Trophoblast cell (in vitro differentiated cells and primary cell): ENCODE measurements at regions not wholly inside any gene's neighbourhood (a gene's known extent, or its start where the extent isn't known, plus 50 kb on each side); places are given as distances from the start of the nearest gene placed in this dataset.

Source experiments
- DNase-seq, 2 donors: peaks; one replicate each; pipeline ENCODE4 v3.0.0-alpha.2; 2016
- H2AFZ ChIP-seq: 2 replicates; pipeline ENCODE4 v1.6.1; 2013; ENCODE audit warnings: low read length, moderate library complexity, mild to moderate bottlenecking; ENCODE audit not compliant: insufficient read depth, poor library complexity
- H2AK5ac ChIP-seq: 2 replicates; pipeline ENCODE4 v1.6.1; 2013; ENCODE audit warnings: mild to moderate bottlenecking, low read length
- H2BK120ac ChIP-seq: 2 replicates; pipeline ENCODE4 v1.6.1; 2013; ENCODE audit warnings: low read length, mild to moderate bottlenecking, moderate library complexity; ENCODE audit not compliant: insufficient read depth, poor library complexity
- H2BK12ac ChIP-seq: 2 replicates; pipeline ENCODE4 v1.6.1; 2013; ENCODE audit warnings: mild to moderate bottlenecking, low read length, moderate library complexity
- H2BK5ac ChIP-seq: 2 replicates; pipeline ENCODE4 v1.6.1; 2013; ENCODE audit warnings: low read length, low read depth, moderate library complexity, mild to moderate bottlenecking; ENCODE audit not compliant: poor library complexity
- H3K14ac ChIP-seq: 2 replicates; pipeline ENCODE4 v1.6.1; 2013; ENCODE audit warnings: mild to moderate bottlenecking, low read length
- H3K18ac ChIP-seq: 2 replicates; pipeline ENCODE4 v1.6.1; 2013; ENCODE audit warnings: mild to moderate bottlenecking, low read length
- H3K23ac ChIP-seq: 2 replicates; pipeline ENCODE4 v1.6.1; 2013; ENCODE audit warnings: low read length
- H3K27ac ChIP-seq: 2 replicates; pipeline ENCODE4 v1.5.1; 2013; ENCODE audit warnings: low read depth, mild to moderate bottlenecking, inconsistent platforms, low read length, moderate library complexity
- H3K27me3 ChIP-seq: 2 replicates; pipeline ENCODE4 v1.6.1; 2013; ENCODE audit warnings: inconsistent platforms, mild to moderate bottlenecking, low read length, moderate library complexity; ENCODE audit not compliant: insufficient read depth
- H3K36me3 ChIP-seq, 2 experiments: 1 replicate in 1 of 2; 2 replicates in 1 of 2; pipeline ENCODE4 v1.6.1; 2013; ENCODE audit warnings: low read length in 2 of 2, mild to moderate bottlenecking in 2 of 2, moderate library complexity in 1 of 2; ENCODE audit not compliant: insufficient read depth in 2 of 2, control insufficient read depth in 1 of 2
- H3K4ac ChIP-seq: 2 replicates; pipeline ENCODE4 v1.6.1; 2013; ENCODE audit warnings: low read depth, mild to moderate bottlenecking, low read length, moderate library complexity
- H3K4me1 ChIP-seq, 2 experiments: 1 replicate in 1 of 2; 2 replicates in 1 of 2; pipeline ENCODE4 v1.6.1; 2013; ENCODE audit warnings: low read length in 2 of 2, mild to moderate bottlenecking in 2 of 2, moderate library complexity in 1 of 2; ENCODE audit not compliant: insufficient read depth in 2 of 2, control insufficient read depth in 1 of 2
- H3K4me2 ChIP-seq: 2 replicates; pipeline ENCODE4 v1.6.1; 2013; ENCODE audit warnings: inconsistent platforms, mild to moderate bottlenecking, low read length, moderate library complexity
- H3K4me3 ChIP-seq: 2 replicates; pipeline ENCODE4 v1.5.1; 2013; ENCODE audit warnings: mild to moderate bottlenecking, low read depth, low read length, inconsistent platforms
- H3K79me1 ChIP-seq: one replicate; pipeline ENCODE4 v1.6.1; 2013; ENCODE audit warnings: low read length
- H3K79me2 ChIP-seq: 2 replicates; pipeline ENCODE4 v1.6.1; 2013; ENCODE audit warnings: low read length, mild to moderate bottlenecking; ENCODE audit not compliant: control insufficient read depth, insufficient read depth, poor library complexity
- H3K9ac ChIP-seq: 2 replicates; pipeline ENCODE4 v1.6.1; 2013; ENCODE audit warnings: mild to moderate bottlenecking, low read length
- H3K9me3 ChIP-seq: 2 replicates; pipeline ENCODE4 v1.6.1; 2013; ENCODE audit warnings: low read depth, mild to moderate bottlenecking, control low read depth, inconsistent platforms, low read length; ENCODE audit not compliant: insufficient read depth
- H4K12ac ChIP-seq: 2 replicates; pipeline ENCODE4 v1.6.1; 2013; ENCODE audit warnings: low read depth, mild to moderate bottlenecking, low read length, moderate library complexity
- H4K8ac ChIP-seq: 2 replicates; pipeline ENCODE4 v1.6.1; 2013; ENCODE audit warnings: low read depth, mild to moderate bottlenecking, low read length, moderate library complexity
- H4K91ac ChIP-seq: one replicate; pipeline ENCODE4 v1.6.1; 2013; ENCODE audit warnings: low read depth, mild to moderate bottlenecking, low read length, moderate library complexity
- WGBS: extraction: QIAGEN DNeasy Blood & Tissue Kit; methylation state at CpG from one replicate; pipeline ENCODE4 v1.1.7; 2013; ENCODE audit warnings: missing lambda C conversion rate; ENCODE audit not compliant: insufficient read length, insufficient coverage; ENCODE audit errors: extremely low coverage; 5-methylcytosine and 5-hydroxymethylcytosine counted together

DNA sequence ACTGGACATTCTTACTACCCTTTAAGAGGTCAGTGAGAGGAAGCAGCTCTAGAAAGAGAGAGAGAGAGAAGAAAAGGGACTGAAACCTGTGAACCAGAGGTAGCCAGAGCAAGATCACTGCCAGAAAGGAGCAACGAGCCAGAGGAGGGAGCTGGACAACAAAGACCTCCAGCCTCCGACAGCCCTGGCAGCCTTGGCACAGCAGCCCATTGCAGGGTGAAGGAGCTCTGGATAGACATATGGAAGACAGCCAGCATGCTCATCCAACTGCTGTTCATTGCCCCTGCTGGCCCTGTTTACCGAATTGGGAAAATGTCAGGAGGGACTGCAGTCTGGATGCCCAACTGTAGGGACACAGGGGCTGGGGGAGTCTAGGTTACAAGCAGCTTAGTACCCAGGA, 228.4 kb upstream of the SLC35G4 start:
- H2BK5ac ChIP-seq, result no peak overlapping the region
- no peak overlapping the region for H3K23ac ChIP-seq
- H3K18ac ChIP-seq, result no peak overlapping the region
- H2AFZ ChIP-seq, result no peak overlapping the region
- H4K91ac ChIP-seq, result no peak overlapping the region
- H3K27ac ChIP-seq, result no peak overlapping the region
- H3K4me1 ChIP-seq, result no peaks in the 10 kb centered on the region
- WGBS, result no CpG with 5 or more reads among the region's 3 CpGs
- DNase-seq, result no peak
- no peak overlapping the region for H2BK120ac ChIP-seq
- no peaks in the 10 kb centered on the region for H3K79me1 ChIP-seq
- H3K27me3 ChIP-seq, result no peaks in the 10 kb centered on the region
- no peak overlapping the region for H3K9ac ChIP-seq
- no peak overlapping the region for H3K4ac ChIP-seq
- no peaks in the 10 kb centered on the region for H3K79me2 ChIP-seq
- H3K14ac ChIP-seq, result no peak overlapping the region
- no peaks in the 10 kb centered on the region for H3K36me3 ChIP-seq
- H3K4me3 ChIP-seq, result no peak overlapping the region
- H4K8ac ChIP-seq, result no peak overlapping the region
- H3K9me3 ChIP-seq, result no peaks in the 10 kb centered on the region
- no peak overlapping the region for H2BK12ac ChIP-seq
- H2AK5ac ChIP-seq, result no peak overlapping the region
- H4K12ac ChIP-seq, result no peak overlapping the region
- no peak overlapping the region for H3K4me2 ChIP-seq

DNA sequence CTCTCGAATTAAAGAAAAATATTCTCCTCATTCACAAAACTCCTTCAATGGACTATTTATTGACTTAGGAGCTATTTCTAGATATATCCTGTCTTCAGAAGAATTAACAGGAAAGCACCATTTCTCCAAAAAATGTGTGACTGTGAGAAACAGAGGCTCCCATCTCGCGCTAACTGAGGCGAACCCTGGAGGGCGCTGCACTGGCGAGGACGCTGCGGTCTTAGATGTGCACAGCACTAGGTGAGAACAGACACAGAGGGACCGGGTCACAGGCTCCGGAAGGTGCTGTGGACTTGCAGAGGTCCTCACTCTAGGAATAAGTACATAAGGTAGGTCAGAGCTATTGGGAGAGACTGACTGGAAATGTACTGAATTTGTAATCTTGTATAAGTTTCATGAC, 229.7 kb upstream of the SLC35G4 start:
- Histone ChIP-seq H3K4ac (no peak overlapping the region), H3K36me3 (no peaks in the 10 kb centered on the region), H3K14ac (no peak overlapping the region), H4K8ac (no peak overlapping the region), H3K4me2 (no peak overlapping the region), H3K18ac (no peak overlapping the region), H3K23ac (no peak overlapping the region), H2BK120ac (no peak overlapping the region), H2AK5ac (no peak overlapping the region), H3K27ac (no peak overlapping the region), H3K9ac (no peak overlapping the region), H3K9me3 (no peaks in the 10 kb centered on the region), H2AFZ (no peak overlapping the region), H3K79me1 (no peaks in the 10 kb centered on the region), H3K4me3 (no peak overlapping the region), H2BK5ac (no peak overlapping the region), H4K12ac (no peak overlapping the region), H3K4me1 (no peaks in the 10 kb centered on the region), H4K91ac (no peak overlapping the region), H2BK12ac (no peak overlapping the region), H3K27me3 (no peaks in the 10 kb centered on the region), H3K79me2 (no peaks in the 10 kb centered on the region)
- no peak for DNase-seq
- WGBS, result no CpG with 5 or more reads among the region's 10 CpGs

DNA sequence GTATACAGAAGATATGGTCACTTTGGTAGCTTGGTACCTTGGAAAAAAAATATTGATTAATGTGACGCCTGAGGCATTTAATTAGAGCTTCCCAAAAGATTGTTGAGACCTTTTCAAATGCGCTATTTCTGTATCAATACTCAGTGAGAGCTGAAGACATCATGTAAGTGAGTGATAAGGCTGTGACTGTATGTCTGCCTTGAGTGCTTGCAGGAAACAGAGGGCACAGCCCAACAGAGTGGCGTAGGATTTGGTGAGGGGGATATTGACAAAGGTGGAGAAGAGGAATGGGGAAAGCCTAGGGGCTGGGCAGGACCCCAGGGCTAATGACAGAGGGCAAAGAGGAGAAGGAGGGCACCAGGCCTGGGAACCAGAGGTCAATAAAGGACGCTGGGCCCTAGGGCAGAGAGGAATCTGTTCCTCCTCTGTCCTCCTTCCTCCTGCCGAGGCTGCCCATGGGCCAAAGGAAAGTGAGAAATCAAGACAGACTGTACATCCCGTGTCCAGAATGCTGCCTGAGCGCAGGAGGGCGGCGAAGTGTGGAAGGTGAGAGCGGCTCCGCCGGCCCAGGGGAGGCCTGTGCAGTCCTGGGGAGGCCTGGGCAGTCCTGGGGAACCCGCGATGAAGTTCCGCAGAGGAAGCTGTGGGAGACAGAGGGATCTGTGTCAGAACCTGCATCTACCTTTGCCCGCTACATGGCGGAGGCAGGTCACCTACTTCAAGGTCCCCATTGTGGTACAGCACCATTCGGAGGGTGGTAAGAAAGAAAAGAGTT, 228.6 kb upstream of the PIEZO2 start:
- H3K79me2 ChIP-seq, result no peaks in the 10 kb centered on the region
- no peak overlapping the region for H2BK5ac ChIP-seq
- no peak for DNase-seq
- no peaks in the 10 kb centered on the region for H3K27me3 ChIP-seq
- H3K4me2 ChIP-seq, result no peak overlapping the region
- no peaks in the 10 kb centered on the region for H3K4me1 ChIP-seq
- no peak overlapping the region for H3K4ac ChIP-seq
- no peak overlapping the region for H3K27ac ChIP-seq
- H3K36me3 ChIP-seq, result no peaks in the 10 kb centered on the region
- H4K8ac ChIP-seq, result no peak overlapping the region
- no peak overlapping the region for H3K4me3 ChIP-seq
- no CpG with 5 or more reads among the region's 18 CpGs for WGBS
- no peak overlapping the region for H3K18ac ChIP-seq
- no peaks in the 10 kb centered on the region for H3K9me3 ChIP-seq
- no peak overlapping the region for H2AFZ ChIP-seq
- H2BK120ac ChIP-seq, result no peak overlapping the region
- H3K79me1 ChIP-seq, result no peaks in the 10 kb centered on the region
- no peak overlapping the region for H3K14ac ChIP-seq
- H4K12ac ChIP-seq, result no peak overlapping the region
- H3K9ac ChIP-seq, result no peak overlapping the region
- no peak overlapping the region for H2AK5ac ChIP-seq
- H4K91ac ChIP-seq, result no peak overlapping the region
- H3K23ac ChIP-seq, result no peak overlapping the region
- H2BK12ac ChIP-seq, result no peak overlapping the region

DNA sequence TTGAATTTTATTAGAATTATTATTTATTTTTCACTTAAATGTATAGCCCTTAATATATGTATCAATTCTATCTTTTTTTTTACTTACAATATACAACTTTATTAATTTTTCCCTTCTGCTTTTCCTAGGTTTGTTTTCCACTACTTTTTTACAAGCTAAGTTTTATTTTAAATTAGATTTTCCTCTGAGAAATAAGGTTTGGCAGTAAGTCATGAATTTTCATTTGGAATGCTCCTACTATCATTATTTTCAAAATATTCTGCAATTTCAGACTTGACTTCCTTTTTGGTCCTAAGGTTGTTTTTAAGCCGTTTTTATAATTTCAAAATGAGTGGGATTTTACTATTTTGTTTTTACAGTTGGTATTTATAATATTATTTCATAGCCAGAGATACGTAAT, 222.8 kb upstream of the PIEZO2 start:
- Histone ChIP-seq H3K4me2 (no peak overlapping the region), H3K9me3 (no peaks in the 10 kb centered on the region), H3K9ac (no peak overlapping the region), H3K23ac (no peak overlapping the region), H3K79me2 (no peaks in the 10 kb centered on the region), H2AK5ac (no peak overlapping the region), H2BK12ac (no peak overlapping the region), H2BK120ac (no peak overlapping the region), H3K79me1 (no peaks in the 10 kb centered on the region), H3K4me1 (no peaks in the 10 kb centered on the region), H3K27me3 (no peaks in the 10 kb centered on the region), H3K4me3 (no peak overlapping the region), H4K91ac (no peak overlapping the region), H4K8ac (no peak overlapping the region), H3K27ac (no peak overlapping the region), H2BK5ac (no peak overlapping the region), H2AFZ (no peak overlapping the region), H3K14ac (no peak overlapping the region), H3K36me3 (no peaks in the 10 kb centered on the region), H3K4ac (no peak overlapping the region), H3K18ac (no peak overlapping the region), H4K12ac (no peak overlapping the region)
- WGBS, result no CpG with 5 or more reads among the region's 2 CpGs
- no peak for DNase-seq
